ENCODE measurements at regions not wholly inside any gene's neighbourhood (a gene's known extent, or its start where the extent isn't known, plus 50 kb on each side); places are given as distances from the start of the nearest gene placed in this dataset.

DNA sequence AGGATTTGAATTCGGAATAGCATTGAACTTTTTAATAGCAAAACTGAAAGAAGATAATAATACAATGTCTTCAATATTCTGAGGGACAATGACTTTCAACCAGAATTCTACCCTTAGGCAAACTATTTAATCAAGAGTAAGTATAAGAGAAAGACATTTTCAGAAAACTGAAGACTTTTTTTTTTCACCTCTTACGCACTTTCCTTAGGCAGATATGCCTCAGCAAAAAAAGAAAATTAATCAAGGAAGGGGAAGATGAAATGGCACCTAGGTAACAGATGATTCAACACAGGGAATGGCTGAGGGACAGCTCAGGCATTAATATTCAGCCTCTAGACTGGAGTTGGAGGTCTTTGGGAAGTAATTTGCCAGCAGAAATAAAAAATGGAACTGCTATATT is 184.9 kb downstream of the URB2 start:
- H3K27me3 ChIP-seq (replicated peaks in 1 of 4; ENCODE audit: control insufficient read depth in 3 of 4, extremely low read depth in 1 of 4, insufficient read depth in 3 of 4, low read length in 3 of 4): no peaks in the 10 kb centered on the region
- no peaks in the 10 kb centered on the region for H3K23me2 ChIP-seq (ENCODE audit: low read depth, low read length)
- FAIRE-seq: no peak
- no peak overlapping the region for H3K14ac ChIP-seq (ENCODE audit: insufficient read length)
- H2BK120ac ChIP-seq (replicated peaks; ENCODE audit: low read depth, low read length): no peak overlapping the region
- no peaks in the 10 kb centered on the region for H3K79me1 ChIP-seq (ENCODE audit: low read depth, low read length)
- ChIA-PET POLR2A (ENCODE audit: partially characterized antibody) (no interaction called here), CTCF (ENCODE audit: partially characterized antibody) (no interaction called here)
- H3K9me3 ChIP-seq (ENCODE audit: insufficient read depth in 2 of 2, low read depth in 1 of 2, low read length in 1 of 2): peaks cover 0 to 3% of the 10 kb centered on the region in 2 experiments; a peak in 1 of 4 replicates
- no peak overlapping the region for H2AK5ac ChIP-seq (ENCODE audit: low read depth, low read length)
- H3K4me2 ChIP-seq (ENCODE audit: insufficient read depth in 1 of 2, low read depth in 2 of 2, low read length in 2 of 2): no peak overlapping the region
- H3K27ac ChIP-seq (ENCODE audit: low read depth, low read length): no peak overlapping the region
- no peak overlapping the region for H2BK12ac ChIP-seq (ENCODE audit: low read depth, low read length)
- no peaks in the 10 kb centered on the region for H4K20me1 ChIP-seq (replicated peaks in 1 of 2; ENCODE audit: control insufficient read depth in 1 of 2, insufficient read depth in 2 of 2, low read length in 2 of 2)
- no peak overlapping the region for H3K9ac ChIP-seq (replicated peaks in 1 of 4; ENCODE audit: extremely low read depth in 1 of 4, low read depth in 3 of 4, low read length in 3 of 4)
- H2BK5ac ChIP-seq (ENCODE audit: low read depth, low read length): no peak overlapping the region
- H3K4me1 ChIP-seq (replicated peaks in 1 of 4; ENCODE audit: control insufficient read depth in 3 of 4, insufficient read depth in 4 of 4, low read length in 3 of 4): no peaks in the 10 kb centered on the region
- no peak overlapping the region for H4K91ac ChIP-seq (replicated peaks; ENCODE audit: insufficient read length, low read length)
- H3K79me2 ChIP-seq (ENCODE audit: control insufficient read depth in 1 of 2, insufficient read depth in 2 of 2, low read length in 2 of 2): no peaks in the 10 kb centered on the region
- no peak overlapping the region for H3K56ac ChIP-seq (replicated peaks; ENCODE audit: insufficient read length, low read depth, low read length)
- no peak overlapping the region for H3K4ac ChIP-seq (replicated peaks; ENCODE audit: insufficient read length, low read depth, low read length)
- no peak overlapping the region for H2BK15ac ChIP-seq (ENCODE audit: low read length)
- H2BK20ac ChIP-seq (ENCODE audit: low read length): no peak overlapping the region
- no peak overlapping the region for H3K23ac ChIP-seq (ENCODE audit: insufficient read length)
- H3K4me3 ChIP-seq (ENCODE audit: extremely low read depth in 1 of 4, insufficient read depth in 2 of 4, low read depth in 3 of 4, low read length in 4 of 4): no peak overlapping the region
- H3K36me3 ChIP-seq (ENCODE audit: control insufficient read depth in 2 of 4, insufficient read depth in 4 of 4, low read length in 3 of 4): no peaks in the 10 kb centered on the region
- WGBS, 2 experiments (ENCODE audit: extremely low coverage in 1 of 2, insufficient coverage in 1 of 2, insufficient read length in 1 of 2, insufficient replicate concordance in 2 of 2, low coverage in 1 of 2, low lambda C conversion rate in 2 of 2, missing lambda C conversion rate in 1 of 2): 95% methylated on average over 2 of the region's 2 CpGs; no CpG with 5 or more reads in 1 of the 2 experiments
- H4K8ac ChIP-seq (ENCODE audit: extremely low read depth, insufficient read depth, low read length): no peak overlapping the region
- no peak overlapping the region for H3K18ac ChIP-seq (ENCODE audit: extremely low read depth, low read length)
- no peak overlapping the region for H2AFZ ChIP-seq (ENCODE audit: low read length)
- DNase-seq (ENCODE audit: low read depth in 1 of 2, low spot score in 2 of 2): no peak
- no peak overlapping the region for H4K5ac ChIP-seq (ENCODE audit: insufficient read length, low read depth, low read length)
- no peak for TF ChIP-seq POLR2A (IDR thresholded peaks at IDR 0.05; ENCODE audit: control extremely low read depth in 1 of 2, low read depth in 2 of 2, low read length in 2 of 2)
- no peak for TF ChIP-seq CREB1 (IDR thresholded peaks at IDR 0.05)
- TF ChIP-seq HDAC2 (IDR thresholded peaks at IDR 0.05; ENCODE audit: borderline replicate concordance in 1 of 2, low read depth in 2 of 2, low read length in 2 of 2): no peak
- TF ChIP-seq TBP (IDR thresholded peaks at IDR 0.05; ENCODE audit: low read depth, low read length): no peak
- no peak for TF ChIP-seq JUN (IDR thresholded peaks at IDR 0.05; ENCODE audit: low read depth, low read length)
- no peak for TF ChIP-seq POLR2AphosphoS5 (IDR thresholded peaks at IDR 0.05; ENCODE audit: low read depth, low read length)
- no peak for TF ChIP-seq TAF7 (optimal IDR thresholded peaks at IDR 0.05; ENCODE audit: borderline replicate concordance, low read depth, low read length)
- no peak for TF ChIP-seq ATF2 (IDR thresholded peaks at IDR 0.05; ENCODE audit: low read length)
- no peak for TF ChIP-seq BCL11A (IDR thresholded peaks at IDR 0.05; ENCODE audit: low read depth in 2 of 2, low read length in 2 of 2)
- no peak for TF ChIP-seq KDM4A (IDR thresholded peaks at IDR 0.05; ENCODE audit: low read depth, low read length, severe bottlenecking)
- no peak for TF ChIP-seq CEBPB (IDR thresholded peaks at IDR 0.05; ENCODE audit: low read depth, low read length)
- no peak for TF ChIP-seq HDAC6 (IDR thresholded peaks at IDR 0.05; ENCODE audit: low read depth, low read length)
- TF ChIP-seq, protein P1, sequence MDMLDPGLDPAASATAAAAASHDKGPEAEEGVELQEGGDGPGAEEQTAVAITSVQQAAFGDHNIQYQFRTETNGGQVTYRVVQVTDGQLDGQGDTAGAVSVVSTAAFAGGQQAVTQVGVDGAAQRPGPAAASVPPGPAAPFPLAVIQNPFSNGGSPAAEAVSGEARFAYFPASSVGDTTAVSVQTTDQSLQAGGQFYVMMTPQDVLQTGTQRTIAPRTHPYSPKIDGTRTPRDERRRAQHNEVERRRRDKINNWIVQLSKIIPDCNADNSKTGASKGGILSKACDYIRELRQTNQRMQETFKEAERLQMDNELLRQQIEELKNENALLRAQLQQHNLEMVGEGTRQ (IDR thresholded peaks at IDR 0.05; ENCODE audit: low read length): no peak
